Fibroblast of villous mesenchyme (primary cell): ENCODE measurements at regions not wholly inside any gene's neighbourhood (a gene's known extent, or its start where the extent isn't known, plus 50 kb on each side); places are given as distances from the start of the nearest gene placed in this dataset.

Source experiments
- DNase-seq: peaks from one replicate; pipeline ENCODE4 v3.0.0-alpha.2; 2010; ENCODE audit warnings: low read depth
- H3K4me3 ChIP-seq: 2 replicates; pipeline ENCODE4 v1.5.1; 2011; ENCODE audit warnings: low read depth, mild to moderate bottlenecking, low read length
- TF ChIP-seq, protein P1 (sequence below): IDR thresholded peaks from 2 replicates; pipeline ENCODE4 v1.5.1; 2012; ENCODE audit warnings: low read depth, mild to moderate bottlenecking, low read length; ENCODE audit not compliant: insufficient read depth

DNA sequence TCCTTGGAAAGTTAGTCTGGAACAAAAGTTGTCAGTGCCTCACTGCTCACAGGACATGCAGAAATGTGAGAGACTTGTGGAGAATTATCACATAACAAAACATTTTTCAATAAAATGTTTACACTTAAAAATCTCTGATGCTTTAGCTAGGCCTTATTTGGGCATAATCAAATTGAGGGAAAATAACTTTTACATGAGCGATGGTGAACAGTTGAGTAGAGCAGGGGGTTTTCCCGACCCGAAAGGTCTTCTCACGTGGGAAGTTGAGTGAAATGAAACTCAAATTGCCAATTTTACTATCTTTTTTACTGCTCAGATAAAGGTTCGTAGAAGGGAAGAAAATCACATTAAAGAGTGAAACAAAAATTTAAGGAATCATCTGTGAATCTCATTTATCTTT is 465.6 kb downstream of the MTX2 start:
- TF ChIP-seq, protein P1, sequence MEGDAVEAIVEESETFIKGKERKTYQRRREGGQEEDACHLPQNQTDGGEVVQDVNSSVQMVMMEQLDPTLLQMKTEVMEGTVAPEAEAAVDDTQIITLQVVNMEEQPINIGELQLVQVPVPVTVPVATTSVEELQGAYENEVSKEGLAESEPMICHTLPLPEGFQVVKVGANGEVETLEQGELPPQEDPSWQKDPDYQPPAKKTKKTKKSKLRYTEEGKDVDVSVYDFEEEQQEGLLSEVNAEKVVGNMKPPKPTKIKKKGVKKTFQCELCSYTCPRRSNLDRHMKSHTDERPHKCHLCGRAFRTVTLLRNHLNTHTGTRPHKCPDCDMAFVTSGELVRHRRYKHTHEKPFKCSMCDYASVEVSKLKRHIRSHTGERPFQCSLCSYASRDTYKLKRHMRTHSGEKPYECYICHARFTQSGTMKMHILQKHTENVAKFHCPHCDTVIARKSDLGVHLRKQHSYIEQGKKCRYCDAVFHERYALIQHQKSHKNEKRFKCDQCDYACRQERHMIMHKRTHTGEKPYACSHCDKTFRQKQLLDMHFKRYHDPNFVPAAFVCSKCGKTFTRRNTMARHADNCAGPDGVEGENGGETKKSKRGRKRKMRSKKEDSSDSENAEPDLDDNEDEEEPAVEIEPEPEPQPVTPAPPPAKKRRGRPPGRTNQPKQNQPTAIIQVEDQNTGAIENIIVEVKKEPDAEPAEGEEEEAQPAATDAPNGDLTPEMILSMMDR, result no peak
- no peak for DNase-seq
- H3K4me3 ChIP-seq, result no peak overlapping the region

GRCh38 chr2:176742271-176742670 is 470.3 kb upstream of the HNRNPA3 start:
- no peak overlapping the region for H3K4me3 ChIP-seq

GRCh38 chr2:176743671-176744070 is 468.9 kb upstream of the HNRNPA3 start:
- no peak overlapping the region for H3K4me3 ChIP-seq
- TF ChIP-seq, protein P1, result no peak

More at GRCh38 chr2:176742271-176742670, 470.3 kb upstream of the HNRNPA3 start:
- TF ChIP-seq, protein P1, result no peak
- DNase-seq, result no peak

DNA sequence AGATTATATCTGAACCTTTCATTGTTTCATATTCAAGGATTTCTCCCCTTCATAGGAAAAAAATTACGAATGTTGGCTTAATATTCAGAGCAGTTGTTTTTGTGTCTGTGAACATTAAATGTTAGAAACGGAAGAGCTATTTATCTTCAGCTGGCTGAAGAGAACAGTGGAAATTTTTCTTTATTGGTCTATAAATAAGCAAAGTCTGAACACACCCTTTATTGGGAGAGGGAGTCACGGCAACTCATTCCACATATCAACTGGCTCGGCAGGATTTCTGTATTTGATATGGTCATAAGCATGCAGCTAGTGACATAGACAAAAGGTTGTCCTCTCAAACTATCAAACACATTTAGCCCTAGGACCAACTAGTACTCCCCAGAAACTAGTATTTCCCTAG is 468.4 kb upstream of the HNRNPA3 start:
- no peak for DNase-seq
- TF ChIP-seq, protein P1, result no peak
- H3K4me3 ChIP-seq, result no peak overlapping the region

More at GRCh38 chr2:176743671-176744070, 468.9 kb upstream of the HNRNPA3 start:
- DNase-seq, result no peak

GRCh38 chr2:176745543-176746200 is 466.9 kb upstream of the HNRNPA3 start:
- H3K4me3 ChIP-seq, result no peak overlapping the region
- TF ChIP-seq, protein P1, result no peak
- no peak for DNase-seq

- no peak for DNase-seq
- TF ChIP-seq, protein P1, result no peak
- H3K4me3 ChIP-seq, result no peak overlapping the region
Observed at GRCh38 chr2:176746411-176746810, 466.2 kb upstream of the HNRNPA3 start.

DNA sequence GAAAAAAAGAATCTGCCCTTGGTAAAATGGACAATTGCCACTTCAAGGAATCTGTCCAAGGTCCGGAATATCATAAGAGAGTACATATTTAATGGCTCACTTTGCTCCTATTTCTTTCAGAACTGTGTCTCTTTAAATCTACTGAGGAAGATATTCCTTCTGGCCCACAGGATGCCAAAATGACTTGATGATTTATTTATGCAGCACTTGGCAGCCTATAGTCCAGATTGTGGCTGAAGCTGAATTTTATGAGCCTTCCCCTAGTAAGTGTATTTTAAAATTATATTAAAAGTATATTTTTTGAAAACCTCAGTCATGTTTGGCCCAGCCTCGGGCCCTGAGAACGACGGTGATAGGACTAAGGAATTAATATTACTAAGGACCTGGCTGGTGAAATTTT is 465.1 kb upstream of the HNRNPA3 start:
- H3K4me3 ChIP-seq, result no peak overlapping the region
- no peak for DNase-seq
- TF ChIP-seq, protein P1, result no peak
